HG03520 (cell line): ENCODE measurements at regions not wholly inside any gene's neighbourhood (a gene's known extent, or its start where the extent isn't known, plus 50 kb on each side); places are given as distances from the start of the nearest gene placed in this dataset.

ENCODE experiments used
- ATAC-seq: cut with Tn5 transposase; IDR thresholded peaks from one replicate; pipeline ENCODE4 v1.9.1; 2021; ENCODE audit warnings: mild to moderate bottlenecking, moderate library complexity; ENCODE audit not compliant: unreplicated experiment

DNA sequence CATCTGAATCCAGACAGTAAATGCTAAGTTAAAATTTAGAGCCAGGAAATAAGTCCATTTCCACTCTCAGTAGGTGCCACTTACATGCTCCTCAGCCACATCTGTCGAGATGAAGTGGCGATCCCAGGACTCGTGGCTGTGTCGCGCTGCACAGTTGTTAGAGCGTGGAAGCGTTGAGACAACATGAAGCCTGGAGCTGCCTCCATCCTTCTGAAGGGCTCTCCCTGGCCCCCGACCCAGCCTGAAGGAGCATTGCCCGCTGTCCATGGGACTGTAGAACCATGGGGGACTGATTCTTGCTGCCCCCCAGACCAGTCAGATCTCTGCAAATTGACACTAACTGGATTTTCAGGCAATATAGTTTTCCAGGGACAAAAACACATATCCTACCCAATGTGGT, 58.9 kb downstream of the IRX1 start:
- ATAC-seq: no peak

DNA sequence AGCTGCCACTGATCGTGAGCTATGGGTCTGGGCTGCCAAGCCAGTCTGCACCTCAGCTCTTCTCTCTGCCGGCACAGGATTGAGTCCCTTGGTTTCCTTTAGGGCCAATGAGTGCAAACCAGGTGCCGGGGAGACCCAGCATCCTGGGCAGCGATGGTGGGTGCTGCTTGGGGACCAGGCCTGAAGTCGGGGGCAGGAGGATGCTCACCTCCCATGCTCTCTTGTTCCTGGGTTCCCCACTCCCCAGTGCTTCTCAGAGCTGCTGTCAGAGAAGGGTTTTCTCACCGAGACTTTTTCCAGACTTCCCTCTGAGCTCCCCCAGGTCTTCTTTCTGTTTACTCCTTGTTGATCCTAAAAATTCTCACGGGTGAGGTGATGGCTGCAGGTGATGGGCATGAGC, 61.2 kb downstream of the IRX1 start:
- ATAC-seq: no peak

DNA sequence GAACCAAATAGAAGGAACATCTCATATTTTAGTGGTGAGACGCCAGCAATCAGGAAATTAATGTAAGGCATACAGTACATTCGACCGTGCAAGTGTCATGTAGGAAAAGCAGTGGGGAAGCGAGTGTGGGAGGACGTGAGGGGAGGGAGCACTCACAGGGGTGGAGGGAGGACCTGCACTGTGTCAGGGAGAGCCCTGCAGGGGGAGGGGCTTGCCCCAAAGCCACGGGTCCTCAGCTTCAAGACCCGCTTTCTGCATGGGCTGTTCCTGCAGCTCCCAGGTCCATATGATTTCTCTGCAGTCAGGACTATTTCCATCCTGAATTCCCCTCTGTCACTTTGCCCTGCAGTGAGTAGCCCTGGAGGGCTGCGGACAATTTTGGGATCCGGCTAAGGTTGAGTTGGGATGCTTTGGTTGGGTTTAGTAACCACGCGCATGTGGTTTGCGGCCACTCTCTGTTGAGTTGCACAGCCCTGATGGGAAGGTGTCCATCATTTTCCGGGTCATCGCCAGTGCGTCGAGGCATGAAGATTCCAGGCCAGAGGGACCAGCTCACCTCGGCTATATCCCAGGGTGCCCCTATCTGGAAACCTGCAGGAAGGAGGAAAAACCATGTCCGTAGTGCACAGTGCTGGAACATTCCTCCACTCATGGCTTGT, 61.9 kb downstream of the IRX1 start:
- no peak for ATAC-seq

DNA sequence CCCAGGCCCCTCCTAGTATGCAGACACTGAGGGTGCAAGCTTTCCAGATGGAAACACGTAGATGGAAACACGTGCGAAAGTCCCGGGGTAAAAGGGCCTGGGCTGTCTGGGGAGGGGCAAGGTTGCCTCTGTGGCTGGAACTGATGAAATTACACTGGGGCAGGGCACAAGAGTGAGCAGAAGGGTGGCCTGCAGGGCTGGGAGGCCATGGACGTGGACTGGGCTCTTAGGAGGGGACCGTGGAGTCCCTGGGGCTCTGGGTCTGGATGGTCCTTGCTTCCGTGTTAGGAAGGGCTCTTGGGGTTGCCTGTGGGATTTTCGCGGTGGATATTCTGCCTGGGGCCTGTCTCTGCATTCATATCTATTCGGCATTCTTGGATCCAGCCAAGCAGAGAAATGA, 63.3 kb downstream of the IRX1 start:
- ATAC-seq: no peak

DNA sequence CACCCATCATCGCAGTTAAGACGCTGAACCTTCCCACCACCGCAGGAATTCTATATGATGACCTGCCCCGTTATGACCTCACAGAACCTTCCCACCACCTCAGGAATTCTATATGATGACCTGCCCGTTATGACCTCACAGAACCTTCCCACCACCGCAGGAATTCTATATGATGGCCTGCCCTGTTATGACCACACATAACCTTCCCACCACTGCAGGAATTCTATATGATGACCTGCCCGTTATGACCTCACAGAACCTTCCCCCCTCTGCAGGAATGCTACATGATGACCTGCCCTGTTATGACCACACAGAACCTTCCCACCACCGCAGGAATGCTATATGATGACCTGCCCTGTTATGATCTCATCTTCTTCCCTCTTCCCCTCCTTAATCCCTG, 64.3 kb downstream of the IRX1 start:
- ATAC-seq: no peak

DNA sequence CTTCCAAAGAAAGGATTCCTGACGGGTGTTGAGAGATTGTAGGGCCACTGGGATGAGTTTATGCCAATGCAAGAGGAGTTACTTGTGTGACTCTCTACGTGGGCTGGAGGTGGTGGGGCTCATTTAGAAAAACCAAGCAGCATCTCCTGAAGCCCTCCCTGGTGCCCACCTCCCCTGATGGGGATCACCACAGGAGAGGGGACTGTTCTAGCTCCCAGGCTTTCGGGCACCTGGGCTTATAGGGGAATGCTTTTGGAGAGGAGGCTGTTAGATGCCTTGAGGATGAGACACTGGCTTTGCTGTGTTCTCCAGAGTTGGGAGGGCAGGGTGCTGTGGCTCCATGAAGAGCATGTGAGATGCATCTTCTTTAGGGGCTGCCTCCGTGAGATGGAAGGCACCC, 65.0 kb downstream of the IRX1 start:
- no peak for ATAC-seq

DNA sequence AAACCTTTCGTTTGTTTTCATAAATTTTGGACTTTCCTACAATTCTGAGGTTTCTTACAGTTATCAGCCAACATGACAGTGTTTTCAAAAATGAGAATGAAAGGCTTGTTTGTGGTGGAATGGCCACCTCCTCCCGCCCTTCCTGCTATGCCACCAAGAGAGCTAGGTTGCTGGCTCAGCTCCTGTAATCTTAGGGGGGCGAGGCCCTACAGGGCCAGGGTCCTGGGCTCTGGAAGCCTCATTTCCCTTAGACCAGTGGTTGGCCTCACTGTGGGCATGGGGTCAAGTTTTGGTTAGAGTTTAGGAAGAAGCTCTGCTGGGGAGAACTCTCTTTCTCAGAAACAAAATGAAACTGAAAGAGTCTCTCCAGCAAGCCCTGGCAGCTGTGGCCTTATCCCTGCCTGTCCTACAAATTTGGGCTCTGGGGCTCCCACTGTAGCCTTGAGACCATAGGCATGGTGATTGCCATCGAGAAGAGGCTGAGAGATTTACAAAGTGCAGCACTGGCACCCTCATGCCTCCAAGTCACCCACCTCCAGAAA, 66.2 kb downstream of the IRX1 start:
- no peak for ATAC-seq

DNA sequence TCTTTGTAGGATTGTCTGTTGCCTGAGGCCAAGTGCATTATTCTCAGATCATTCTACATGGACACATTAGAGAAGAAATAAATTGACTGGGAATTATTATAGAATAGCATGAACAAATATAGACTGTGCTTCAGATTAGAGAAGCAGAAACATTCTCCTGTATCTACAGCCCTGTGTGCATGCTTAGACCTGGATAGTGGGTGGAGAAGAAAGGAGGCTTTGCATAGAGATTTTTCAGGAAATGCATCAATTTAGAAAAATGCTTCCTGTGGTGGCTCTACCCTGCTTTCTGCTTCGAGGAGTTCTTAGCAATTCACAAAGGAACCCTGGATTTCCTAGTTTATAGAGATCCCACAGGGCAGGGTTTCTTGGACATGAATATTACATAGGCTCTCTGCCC, 66.7 kb downstream of the IRX1 start:
- no peak for ATAC-seq

DNA sequence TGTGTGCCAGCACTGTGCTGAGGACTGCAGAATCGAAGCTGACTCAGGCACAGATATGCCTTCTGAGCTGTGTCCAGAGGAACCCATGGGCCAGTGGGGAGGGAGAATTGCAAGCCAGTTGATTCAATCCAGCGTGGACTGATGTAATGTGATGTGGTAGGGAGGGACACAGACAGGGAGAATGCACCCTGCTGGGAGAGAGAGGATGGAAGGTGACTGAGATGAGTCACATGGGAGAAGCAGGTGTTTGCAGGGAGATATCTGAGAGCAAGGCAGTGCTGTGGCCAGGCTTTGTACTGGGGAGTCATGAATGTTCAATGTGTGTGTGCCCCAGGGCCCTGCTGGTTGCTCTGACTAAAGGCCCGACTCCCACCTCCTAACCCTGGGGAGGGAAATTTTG, 75.7 kb downstream of the IRX1 start:
- no peak for ATAC-seq

DNA sequence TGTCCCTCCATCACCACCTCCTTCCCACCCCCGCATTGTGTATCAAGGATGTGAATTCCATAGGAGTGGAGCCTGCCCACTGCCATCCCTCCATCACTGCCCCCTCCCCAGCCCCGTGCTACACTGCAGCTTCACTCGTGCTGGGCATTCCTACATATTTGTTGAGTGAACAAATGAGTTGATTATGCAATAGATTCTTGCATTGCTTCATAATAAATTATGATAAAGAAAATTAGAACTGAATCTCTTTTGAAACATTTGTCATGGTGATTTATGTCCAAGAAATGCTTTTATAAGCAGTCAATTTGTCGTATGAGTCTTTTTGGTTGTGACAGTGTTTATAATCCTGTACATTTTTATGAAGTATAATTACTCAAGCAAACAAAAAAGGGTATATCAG, 83.2 kb downstream of the IRX1 start:
- no peak for ATAC-seq

DNA sequence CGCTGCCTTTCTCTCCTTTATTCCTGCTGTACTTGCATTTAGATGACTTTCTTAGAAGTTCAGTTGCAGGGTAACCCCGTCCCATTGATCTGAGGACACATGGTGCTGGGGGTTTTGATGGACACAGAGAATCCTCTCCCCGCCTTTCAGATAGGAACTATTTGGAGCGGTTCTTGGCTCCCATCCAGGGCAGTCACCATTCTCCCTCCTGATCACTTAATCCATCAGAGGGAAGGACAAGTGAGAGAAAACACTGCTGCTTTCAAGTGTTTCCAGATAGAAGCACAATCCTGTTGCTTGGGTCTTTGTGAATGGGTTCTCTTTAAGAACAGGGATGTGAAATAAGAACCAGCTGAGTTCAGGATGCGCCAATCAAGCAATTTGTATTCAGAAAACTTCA, 85.2 kb downstream of the IRX1 start:
- ATAC-seq: no peak

DNA sequence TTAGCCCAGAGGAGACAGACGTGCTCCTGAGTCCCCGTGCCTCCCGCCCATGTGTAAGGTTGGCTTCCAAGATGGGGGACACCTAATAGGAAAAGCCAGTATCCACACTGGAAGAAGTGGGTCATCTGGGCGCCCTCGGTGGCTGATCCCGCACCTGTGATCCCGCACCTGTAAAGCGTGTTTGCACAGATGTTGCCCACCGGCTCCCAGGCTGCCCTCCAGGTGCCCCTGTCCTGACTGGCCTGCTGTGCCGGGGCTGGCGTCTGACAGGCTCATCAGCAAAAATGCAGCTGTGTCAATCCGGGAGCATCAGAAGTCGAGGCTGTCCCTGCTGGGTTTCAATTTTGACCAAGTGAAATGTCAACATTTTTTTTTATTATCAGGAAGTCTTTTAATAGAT, 88.5 kb downstream of the IRX1 start:
- no peak for ATAC-seq

DNA sequence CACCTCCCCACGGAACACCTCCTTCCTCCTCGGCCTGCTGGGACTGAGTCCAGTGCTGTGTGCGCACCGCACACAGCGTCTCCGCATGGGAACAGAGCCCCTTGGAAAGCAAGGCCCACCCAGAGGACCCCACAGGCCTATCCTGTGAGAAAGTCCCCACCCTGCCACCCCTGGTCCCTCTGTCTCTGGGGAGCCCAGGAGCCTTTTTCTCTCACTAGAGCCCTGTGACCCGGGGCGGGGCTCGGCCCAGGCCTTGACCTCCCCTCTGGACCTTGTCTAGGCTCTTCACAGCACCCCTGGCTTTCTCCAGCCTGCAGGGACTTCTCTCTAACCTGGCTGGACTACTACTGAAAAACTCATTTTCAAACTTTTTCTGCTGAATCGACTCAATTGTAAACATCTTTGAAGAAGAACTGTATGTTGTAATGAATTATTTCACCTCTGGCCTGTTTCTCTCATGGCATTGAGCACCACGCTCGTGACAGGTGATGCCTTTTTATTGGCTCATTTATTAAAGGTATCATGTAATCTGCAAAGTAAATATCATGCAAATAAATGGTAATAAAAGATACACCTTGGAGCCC, 89.2 kb downstream of the IRX1 start:
- no peak for ATAC-seq

DNA sequence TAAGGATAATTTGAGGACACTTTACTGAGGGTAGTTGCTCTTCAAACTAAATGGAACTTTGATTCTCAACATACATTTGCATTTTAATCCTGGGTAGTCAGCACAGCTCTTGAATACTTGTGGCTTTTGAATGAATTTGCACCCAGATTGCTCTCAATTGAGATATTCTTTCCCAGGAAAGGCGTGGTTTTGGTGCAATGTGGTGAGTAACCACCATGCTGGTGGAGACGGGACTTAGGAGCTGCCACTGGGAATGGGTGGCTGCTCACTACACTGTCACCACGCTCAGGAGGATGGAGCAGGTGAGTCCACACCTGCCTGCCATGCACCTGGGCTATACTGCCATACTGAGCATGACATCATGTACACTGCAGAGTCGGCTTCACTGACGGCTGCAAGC, 99.2 kb downstream of the IRX1 start:
- no peak for ATAC-seq

DNA sequence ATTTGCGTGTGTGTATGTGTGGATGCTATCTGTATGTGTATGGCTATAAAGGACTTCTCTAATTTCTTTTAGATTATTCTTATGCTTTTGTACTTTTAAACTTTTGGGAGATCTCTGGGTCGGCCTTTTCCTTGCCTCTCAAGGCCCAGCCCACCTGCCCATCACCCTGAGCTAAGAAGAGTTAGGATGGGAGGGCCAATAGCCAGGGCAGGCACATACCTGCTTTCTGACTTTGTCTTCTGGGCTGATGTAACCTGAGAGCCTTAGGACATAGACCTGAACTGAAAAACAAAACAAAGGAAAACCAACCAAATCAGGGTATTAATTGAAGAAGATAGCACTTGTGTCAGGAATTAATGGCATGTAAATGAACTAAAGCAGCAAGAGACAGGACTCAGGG, 100.2 kb downstream of the IRX1 start:
- ATAC-seq: no peak

DNA sequence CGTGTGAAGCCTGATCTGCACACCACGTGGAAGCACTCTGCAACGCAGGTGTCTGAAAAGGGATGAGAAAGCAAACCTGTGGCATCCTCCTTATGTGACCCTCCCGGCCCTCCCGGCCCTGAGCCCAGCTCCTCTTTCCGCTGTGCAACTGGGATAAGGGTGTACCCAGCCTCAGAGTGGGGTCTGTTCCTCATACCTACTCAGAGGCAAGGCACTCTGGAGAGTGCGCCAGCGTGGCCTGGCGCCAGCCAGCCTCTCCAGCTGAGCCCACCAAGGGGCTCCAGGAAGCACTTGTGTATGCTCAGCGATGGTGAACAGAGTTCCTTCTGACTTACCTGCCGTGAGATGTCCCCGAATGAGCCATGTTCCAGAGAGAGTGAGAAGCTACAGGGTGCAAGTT, 102.8 kb downstream of the IRX1 start:
- ATAC-seq: no peak

DNA sequence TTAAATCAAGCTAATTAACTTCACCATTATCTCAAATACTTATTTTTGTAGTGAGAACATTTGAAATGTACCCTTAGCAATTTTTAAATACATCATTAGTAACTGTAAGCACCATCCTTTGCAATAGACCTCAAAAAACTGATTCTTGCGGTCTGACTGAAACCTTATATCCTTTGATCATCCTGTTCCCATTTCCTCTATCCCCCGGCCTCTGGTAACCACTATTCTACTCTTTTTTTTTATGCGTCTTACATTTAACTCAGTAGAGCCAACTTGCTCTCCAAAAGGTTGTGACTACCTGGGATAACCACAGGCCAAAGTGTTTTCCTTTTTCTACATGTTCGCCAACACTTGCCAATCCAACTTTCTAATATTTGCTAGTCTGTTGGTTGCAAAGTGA, 106.1 kb downstream of the IRX1 start:
- ATAC-seq: no peak

DNA sequence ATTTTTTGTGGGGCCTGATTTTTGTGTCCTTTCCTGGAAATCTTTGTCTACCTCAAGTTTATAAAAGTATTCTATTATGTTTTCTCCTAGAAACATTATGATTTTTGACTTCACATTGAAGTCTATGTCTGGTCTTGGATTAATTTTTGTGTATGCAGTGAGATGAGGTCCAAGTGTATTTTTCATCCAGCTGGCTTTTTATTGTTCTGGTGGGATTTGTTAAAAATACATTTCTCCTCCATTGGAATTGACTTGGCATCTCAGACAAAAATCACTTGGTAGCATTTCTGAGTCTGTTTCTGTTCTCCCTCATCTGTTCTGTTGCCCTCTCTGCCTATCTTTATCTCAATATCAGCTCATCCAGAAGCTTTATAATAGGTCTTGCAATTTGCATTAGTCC, 109.0 kb downstream of the IRX1 start:
- ATAC-seq: no peak

DNA sequence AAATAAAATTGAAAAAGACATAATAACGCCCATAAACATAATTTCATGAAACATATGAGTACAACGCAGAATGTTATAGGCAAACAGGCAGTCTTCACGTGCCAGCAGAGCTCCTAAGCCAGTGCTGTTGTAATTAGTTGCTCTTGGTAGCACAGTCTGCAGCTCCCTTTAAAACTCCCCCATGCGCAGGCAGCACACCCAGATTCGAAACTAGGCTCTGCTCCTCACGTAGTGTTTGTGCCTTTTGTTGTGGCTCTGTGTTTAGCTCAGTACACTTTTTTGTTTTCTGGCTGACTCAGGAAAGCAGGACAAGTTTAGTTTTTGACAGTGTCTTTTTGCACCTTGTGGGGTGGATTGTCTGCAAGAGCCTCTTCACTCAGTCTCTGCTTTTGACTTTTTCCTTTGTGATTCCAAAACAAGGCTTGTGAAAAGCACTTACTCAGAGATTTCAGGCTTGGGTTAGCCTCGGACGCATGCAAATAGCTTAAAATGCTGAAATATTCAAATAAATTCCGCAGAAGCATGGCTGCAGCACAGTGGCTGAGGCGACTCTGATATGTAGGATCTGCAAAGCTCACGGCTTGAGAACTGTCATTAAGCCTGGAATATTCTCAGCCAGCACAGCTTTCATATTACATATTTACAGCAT, 113.6 kb downstream of the IRX1 start:
- no peak for ATAC-seq

DNA sequence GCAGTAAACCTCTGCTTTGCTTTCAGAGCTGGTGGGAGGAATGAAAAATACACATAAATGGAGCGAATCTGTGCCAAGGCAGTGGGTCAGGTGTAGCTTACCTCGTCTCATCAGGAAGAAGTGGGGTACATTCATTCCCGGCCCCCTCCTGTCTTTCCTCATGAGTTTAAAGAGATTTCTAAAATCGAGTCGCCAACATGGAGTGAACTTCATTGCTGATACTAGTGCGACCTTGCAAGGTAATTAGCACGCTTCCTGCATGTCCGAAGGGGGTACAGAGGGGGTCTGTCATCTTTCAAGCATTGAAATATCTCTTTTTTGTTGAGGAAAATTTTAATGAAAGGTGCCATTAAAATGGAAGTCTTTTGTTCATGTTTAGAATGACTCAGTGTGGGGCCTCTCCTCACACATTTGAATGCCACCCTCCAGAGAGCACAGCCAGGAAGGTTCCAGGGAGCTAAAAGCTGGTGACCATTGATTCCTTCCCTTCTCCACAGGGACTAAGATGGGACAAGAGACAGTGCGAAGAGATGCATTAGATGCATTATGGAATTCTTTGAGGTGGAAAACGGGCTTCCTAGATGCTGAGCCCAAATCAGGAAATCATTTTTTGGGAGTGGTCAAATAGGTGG, 114.2 kb downstream of the IRX1 start:
- ATAC-seq: no peak

DNA sequence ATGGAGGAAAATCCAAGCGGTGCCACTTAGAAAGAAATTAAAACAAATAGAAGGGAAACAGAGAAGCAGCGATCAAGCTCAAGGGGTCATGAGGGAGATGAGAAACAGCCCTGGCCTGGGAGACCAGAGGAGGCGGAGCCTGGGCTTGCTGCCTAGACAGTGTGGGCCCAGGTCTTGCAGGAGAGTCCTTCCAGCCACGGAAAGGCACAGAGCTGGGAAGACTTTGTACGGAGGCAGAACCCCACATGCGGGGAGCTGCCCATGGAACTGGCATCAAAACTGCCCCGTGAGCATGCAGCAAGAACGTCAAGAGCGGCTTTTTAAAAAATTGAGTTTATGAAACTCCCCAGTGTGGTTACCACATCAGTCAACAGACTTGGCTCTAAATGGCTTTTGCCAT, 119.4 kb downstream of the IRX1 start:
- ATAC-seq: no peak

DNA sequence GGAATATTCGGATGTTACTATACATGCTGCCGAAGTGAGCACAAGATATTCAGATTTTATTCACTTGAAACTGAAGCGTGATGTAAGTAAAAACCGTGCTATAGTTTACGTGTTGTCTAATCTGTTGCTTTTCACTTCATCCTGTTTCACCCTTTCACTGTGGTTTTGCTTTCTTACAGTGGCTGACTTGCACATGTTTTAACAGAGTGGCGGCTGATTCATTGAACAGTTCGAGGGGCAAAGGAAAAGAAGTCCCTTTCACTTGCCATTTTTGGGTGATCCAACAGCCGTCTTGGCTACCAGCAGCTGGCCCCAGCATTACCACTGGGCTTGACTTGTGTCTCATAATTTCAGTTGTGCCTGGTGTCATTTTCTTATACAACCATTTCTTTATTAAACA, 134.0 kb downstream of the IRX1 start:
- ATAC-seq: no peak
